Thyroid gland (tissue), 4 donors: ENCODE measurements at regions not wholly inside any gene's neighbourhood (a gene's known extent, or its start where the extent isn't known, plus 50 kb on each side); places are given as distances from the start of the nearest gene placed in this dataset.

Experiments used
- DNase-seq, 2 donors: peaks; one replicate each; pipeline ENCODE4 v3.0.0-alpha.2; 2019
- H3K27ac ChIP-seq, 3 donors: fragments of 200-600 bp; sonication (generic); 1 replicate in 2 of 3; 2 replicates in 1 of 3; pipeline ENCODE4 v1.5.1; 2016 to 2019; ENCODE audit warnings: mild to moderate bottlenecking in 1 of 3, moderate library complexity in 1 of 3
- H3K27me3 ChIP-seq: fragments of 200-600 bp; sonication (generic); one replicate; pipeline ENCODE4 v1.5.1; 2019
- H3K36me3 ChIP-seq, 2 donors: fragments of 200-600 bp; sonication (generic); one replicate each; pipeline ENCODE4 v1.5.1; 2016 to 2019
- H3K4me1 ChIP-seq, 2 donors: fragments of 200-600 bp; sonication (generic); one replicate each; pipeline ENCODE4 v1.5.1; 2017 to 2019
- H3K4me3 ChIP-seq, 3 donors: fragments of 200-600 bp; sonication (generic); replicated peaks in 1 of 3; 1 replicate in 2 of 3; 2 replicates in 1 of 3; pipeline ENCODE4 v1.5.1; 2016; ENCODE audit warnings: mild to moderate bottlenecking in 1 of 3
- H3K9me3 ChIP-seq: fragments of 200-600 bp; sonication (generic); one replicate; pipeline ENCODE4 v1.5.1; 2017
- CTCF ChIP-seq, 6 experiments: fragments of 200-600 bp in 3 of 6; fragments of 450-650 bp in 3 of 6; sonication (generic) in 3 of 6; IDR thresholded peaks; one replicate each; pipeline ENCODE4 v1.5.1; 2016 to 2019; ENCODE audit warnings: antibody characterized with exemption in 6 of 6, mild to moderate bottlenecking in 2 of 6, inconsistent platforms in 1 of 6, moderate library complexity in 1 of 6
- POLR2A ChIP-seq, 2 donors: fragments of 450-650 bp; IDR thresholded peaks; one replicate each; pipeline ENCODE4 v1.6.1; 2017; ENCODE audit warnings: antibody characterized with exemption in 2 of 2, mild to moderate bottlenecking in 2 of 2, moderate library complexity in 1 of 2
- WGBS, 2 donors: methylation state at CpG; one replicate each; pipeline ENCODE4 v1.1.5; 2017; 5-methylcytosine and 5-hydroxymethylcytosine counted together
- intact Hi-C: fragments of 100-400 bp; cut with DNase I; formaldehyde crosslinking; loops from one replicate; pipeline ENCODE4 v1.15.1; 2023

GRCh38 chr5:88144219-88145001, 124.2 kb downstream of the TMEM161B start:
- no peak for DNase-seq
- no peak for TF ChIP-seq POLR2A (IDR thresholded peaks at IDR 0.05)
- TF ChIP-seq CTCF (IDR thresholded peaks at IDR 0.05) = no peak
- WGBS, 2 donors = 16% methylated on average over 25 to 28 of the region's 28 CpGs
- Histone ChIP-seq H3K27me3 (no peaks in the 10 kb centered on the region), H3K4me1 (peaks cover 17 to 24% of the 10 kb centered on the region in 2 donors), H3K27ac (no peak overlapping the region), H3K36me3 (no peaks in the 10 kb centered on the region), H3K4me3 (no peak overlapping the region), H3K9me3 (no peaks in the 10 kb centered on the region)
- intact Hi-C loops = loop anchor here (5.0 kb wide), 1 partner anchor 538 kb away; no protein-coding TSS in a partner anchor

DNA sequence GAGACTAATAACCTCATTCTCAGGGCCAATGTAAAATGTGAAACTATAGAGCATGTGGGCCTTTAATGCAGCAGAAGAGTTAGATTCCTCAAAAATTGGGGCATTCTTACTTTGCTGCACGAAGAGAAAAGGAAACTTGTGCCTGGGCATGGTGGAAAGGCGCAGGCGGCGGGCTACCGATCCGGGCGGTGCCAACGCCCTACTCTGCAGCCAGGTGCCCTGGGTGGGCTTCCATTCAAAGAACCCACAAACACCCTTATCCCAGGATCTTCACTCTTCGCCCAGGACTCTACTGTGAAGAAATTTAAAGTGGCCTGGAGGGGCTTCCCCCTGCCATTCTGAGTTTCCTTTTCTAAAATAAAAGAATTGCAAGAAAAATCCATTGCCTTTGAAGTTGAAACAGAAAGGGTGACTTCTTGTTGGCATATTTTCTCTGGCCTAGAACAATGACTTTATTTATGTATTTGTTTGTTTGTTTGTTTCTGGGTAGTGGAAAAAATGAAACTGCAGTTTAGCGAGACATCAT, 124.9 kb downstream of the TMEM161B start:
- H3K36me3 ChIP-seq = no peaks in the 10 kb centered on the region
- H3K9me3 ChIP-seq = no peaks in the 10 kb centered on the region
- peaks cover 17 to 24% of the 10 kb centered on the region in 2 donors for H3K4me1 ChIP-seq
- no peak overlapping the region for H3K27ac ChIP-seq
- no peak overlapping the region for H3K4me3 ChIP-seq
- H3K27me3 ChIP-seq = peaks cover 3% of the 10 kb centered on the region
- intact Hi-C loops = no loop called here
- DNase-seq = no peak
- TF ChIP-seq CTCF (IDR thresholded peaks at IDR 0.05) (no peak), POLR2A (IDR thresholded peaks at IDR 0.05) (no peak)
- 24 to 28% methylated on average over 10 of the region's 10 CpGs for WGBS, 2 donors

DNA sequence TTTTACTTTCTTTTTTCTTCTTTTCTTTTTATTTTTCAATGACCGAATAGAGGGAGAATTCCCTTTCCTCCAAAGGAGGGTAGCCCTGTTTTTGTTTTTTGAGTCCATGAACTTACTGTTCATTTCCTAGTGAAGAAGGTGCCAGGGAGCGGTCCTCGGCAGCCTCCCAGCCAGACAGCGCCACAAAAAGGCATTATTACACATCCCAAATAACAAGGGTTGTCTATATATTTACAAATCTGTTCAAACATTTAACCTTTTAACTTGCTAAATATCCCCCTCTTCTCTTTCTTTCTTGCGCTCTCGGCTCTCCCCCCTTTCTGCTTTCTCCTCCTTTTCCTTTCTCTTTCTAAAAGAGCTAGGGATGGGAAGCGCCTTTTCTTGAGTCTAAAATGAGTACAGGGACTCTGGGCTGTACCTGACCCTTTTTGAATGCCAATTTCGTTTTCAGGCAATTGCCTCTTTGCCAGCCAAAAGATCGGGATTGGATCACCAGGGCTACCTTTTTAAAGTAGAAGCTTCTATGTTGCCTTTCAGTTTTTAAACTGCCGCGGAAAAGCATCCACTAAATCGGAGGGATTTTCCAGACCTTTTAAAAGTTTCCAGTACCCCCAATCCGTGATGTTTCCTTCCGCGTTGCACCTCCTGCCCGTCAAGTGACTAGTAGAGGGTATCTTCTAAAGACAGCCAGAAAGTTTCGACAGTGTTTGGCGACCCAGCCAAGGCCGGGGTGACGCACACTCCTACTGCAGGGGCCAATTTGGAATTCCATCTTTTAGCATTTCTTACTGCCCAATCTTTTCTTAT, 125.6 kb downstream of the TMEM161B start:
- DNase-seq = no peak
- TF ChIP-seq CTCF (IDR thresholded peaks at IDR 0.05) (no peak), POLR2A (IDR thresholded peaks at IDR 0.05) (no peak)
- peak overlapping the region in 1 of 3 donors; percentile 8 for H3K4me3 ChIP-seq
- H3K4me1 ChIP-seq = peaks cover 17 to 24% of the 10 kb centered on the region in 2 donors
- H3K27me3 ChIP-seq = peaks cover 6% of the 10 kb centered on the region
- no peak overlapping the region for H3K27ac ChIP-seq
- H3K9me3 ChIP-seq = no peaks in the 10 kb centered on the region
- no peaks in the 10 kb centered on the region for H3K36me3 ChIP-seq
- intact Hi-C loops = no loop called here
- 7 to 12% methylated on average over 20 of the region's 20 CpGs for WGBS, 2 donors

DNA sequence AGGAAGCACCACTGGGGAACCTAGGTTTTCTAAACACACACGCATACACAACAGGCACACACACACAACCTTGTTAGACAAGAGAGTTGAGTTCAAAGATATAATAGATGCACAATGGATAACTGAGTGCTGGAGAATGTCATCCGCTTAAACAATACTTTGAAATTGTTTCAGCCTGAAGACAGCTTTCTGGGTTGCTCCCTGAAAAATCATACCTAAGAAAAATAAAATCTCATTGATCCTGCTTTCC, 126.1 kb downstream of the TMEM161B start:
- WGBS, 2 donors = 9 to 16% methylated on average over 2 of the region's 2 CpGs
- no peak for DNase-seq
- Histone ChIP-seq H3K9me3 (no peaks in the 10 kb centered on the region), H3K4me3 (peak overlapping the region in 1 of 3 donors; percentile 8), H3K27me3 (peaks cover 6% of the 10 kb centered on the region), H3K4me1 (peaks cover 17 to 24% of the 10 kb centered on the region in 2 donors), H3K27ac (no peak overlapping the region), H3K36me3 (no peaks in the 10 kb centered on the region)
- TF ChIP-seq POLR2A (IDR thresholded peaks at IDR 0.05) (no peak), CTCF (IDR thresholded peaks at IDR 0.05) (no peak)
- intact Hi-C loops = no loop called here
